HepG2 (cell line): ENCODE measurements at regions not wholly inside any gene's neighbourhood (a gene's known extent, or its start where the extent isn't known, plus 50 kb on each side); places are given as distances from the start of the nearest gene placed in this dataset.

Source experiments
- NFIC ChIP-seq: IDR thresholded peaks from 2 replicates; pipeline ENCODE4 v1.6.1; 2012; ENCODE audit warnings: mild to moderate bottlenecking, low read length, inconsistent platforms
- RAD51 ChIP-seq: fragments of 450-650 bp; IDR thresholded peaks from 2 replicates; pipeline ENCODE4 v1.6.1; 2016; ENCODE audit warnings: borderline replicate concordance

DNA sequence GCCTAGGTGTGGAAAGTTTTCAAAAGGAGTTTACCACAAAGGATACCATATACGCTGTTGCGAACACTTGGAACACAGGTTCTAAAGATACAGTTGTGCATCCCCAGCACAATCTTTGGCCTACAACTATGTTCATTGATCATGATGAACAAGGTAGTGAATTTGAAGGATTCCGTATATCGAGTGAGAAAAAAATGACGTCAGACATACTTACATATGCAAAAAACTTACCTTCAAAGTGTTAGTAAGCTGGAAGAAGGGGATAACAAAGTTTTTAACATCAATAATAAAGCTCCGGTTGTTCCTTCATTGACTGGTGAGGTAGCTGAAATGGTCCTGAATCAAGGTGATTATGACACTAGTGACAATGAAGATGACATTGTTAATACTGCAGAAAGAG, 133.9 kb upstream of the PDE3A start:
- TF ChIP-seq RAD51 (no peak), NFIC (no peak)
